ENCODE measurements at regions not wholly inside any gene's neighbourhood (a gene's known extent, or its start where the extent isn't known, plus 50 kb on each side); places are given as distances from the start of the nearest gene placed in this dataset.

DNA sequence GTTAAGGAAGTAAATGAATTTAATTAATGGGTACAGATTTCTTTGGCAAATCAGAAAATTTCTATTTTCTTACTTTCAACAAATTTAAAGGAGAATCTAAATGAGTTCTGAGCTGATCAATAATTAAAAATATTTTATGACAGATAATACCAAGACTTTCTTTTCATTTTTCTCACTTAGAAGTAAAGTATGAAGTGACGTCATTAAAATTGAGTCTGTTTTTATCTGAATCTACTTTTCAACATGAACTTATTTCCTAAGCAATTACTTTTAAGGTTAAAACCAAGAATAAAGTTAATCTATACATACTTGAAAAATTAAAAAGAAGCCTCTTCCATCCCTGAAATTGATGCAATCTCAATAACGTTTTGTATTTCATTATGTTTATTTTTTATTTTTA lies 552.8 kb upstream of the ST8SIA4 start:
- TF ChIP-seq, protein P1, sequence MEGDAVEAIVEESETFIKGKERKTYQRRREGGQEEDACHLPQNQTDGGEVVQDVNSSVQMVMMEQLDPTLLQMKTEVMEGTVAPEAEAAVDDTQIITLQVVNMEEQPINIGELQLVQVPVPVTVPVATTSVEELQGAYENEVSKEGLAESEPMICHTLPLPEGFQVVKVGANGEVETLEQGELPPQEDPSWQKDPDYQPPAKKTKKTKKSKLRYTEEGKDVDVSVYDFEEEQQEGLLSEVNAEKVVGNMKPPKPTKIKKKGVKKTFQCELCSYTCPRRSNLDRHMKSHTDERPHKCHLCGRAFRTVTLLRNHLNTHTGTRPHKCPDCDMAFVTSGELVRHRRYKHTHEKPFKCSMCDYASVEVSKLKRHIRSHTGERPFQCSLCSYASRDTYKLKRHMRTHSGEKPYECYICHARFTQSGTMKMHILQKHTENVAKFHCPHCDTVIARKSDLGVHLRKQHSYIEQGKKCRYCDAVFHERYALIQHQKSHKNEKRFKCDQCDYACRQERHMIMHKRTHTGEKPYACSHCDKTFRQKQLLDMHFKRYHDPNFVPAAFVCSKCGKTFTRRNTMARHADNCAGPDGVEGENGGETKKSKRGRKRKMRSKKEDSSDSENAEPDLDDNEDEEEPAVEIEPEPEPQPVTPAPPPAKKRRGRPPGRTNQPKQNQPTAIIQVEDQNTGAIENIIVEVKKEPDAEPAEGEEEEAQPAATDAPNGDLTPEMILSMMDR (IDR thresholded peaks at IDR 0.05): no peak
- TF ChIP-seq POLR2A (IDR thresholded peaks at IDR 0.05): no peak
- TF ChIP-seq EP300 (IDR thresholded peaks at IDR 0.05): no peak
- no peak for TF ChIP-seq POLR2AphosphoS5 (IDR thresholded peaks at IDR 0.05)
